A549 (cell line): ENCODE measurements at regions not wholly inside any gene's neighbourhood (a gene's known extent, or its start where the extent isn't known, plus 50 kb on each side); places are given as distances from the start of the nearest gene placed in this dataset.

ENCODE experiments used
- BHLHE40 ChIP-seq: IDR thresholded peaks from 2 replicates; pipeline ENCODE4 v1.6.1; 2012; ENCODE audit warnings: low read depth, low read length, inconsistent platforms
- HOXB5 ChIP-seq: fragments of 250-450 bp; sonication (Bioruptor Pico); IDR thresholded peaks from 2 replicates; pipeline ENCODE4 v1.5.0; 2020; ENCODE audit warnings: mild to moderate bottlenecking, moderate library complexity
- MAZ ChIP-seq: fragments of 150-350 bp; IDR thresholded peaks from 2 replicates; pipeline ENCODE4 v1.6.1; 2014; ENCODE audit warnings: antibody characterized with exemption, low read depth, low read length, borderline replicate concordance
- POLR2A ChIP-seq: IDR thresholded peaks from 2 replicates; pipeline ENCODE4 v1.6.1; 2012; ENCODE audit warnings: mild to moderate bottlenecking, low read length
- SMC3 ChIP-seq: fragments of >200 bp; sonication (Bioruptor Twin); formaldehyde crosslinking; IDR thresholded peaks from 3 replicates; pipeline ENCODE4 v1.6.1; 2018; ENCODE audit warnings: inconsistent platforms
- TP53 ChIP-seq: fragments of 250-450 bp; sonication (Bioruptor Pico); IDR thresholded peaks from 2 replicates; pipeline ENCODE4 v1.5.0; 2021; ENCODE audit warnings: mild to moderate bottlenecking, moderate library complexity
- ZFP36 ChIP-seq: fragments of 450-650 bp; IDR thresholded peaks from 2 replicates; pipeline ENCODE4 v1.6.1; 2014; ENCODE audit warnings: borderline replicate concordance; ENCODE audit not compliant: partially characterized antibody
- TF ChIP-seq, protein P1 (sequence below): fragments of 200-600 bp; sonication (generic); IDR thresholded peaks from 2 replicates; pipeline ENCODE4 v1.6.1; 2016; ENCODE audit warnings: antibody characterized with exemption, mild to moderate bottlenecking, moderate library complexity
- TF ChIP-seq, protein P2 (sequence below): fragments of >200 bp; sonication (Bioruptor Twin); formaldehyde crosslinking; IDR thresholded peaks from 3 replicates; pipeline ENCODE4 v1.5.1; 2016

DNA sequence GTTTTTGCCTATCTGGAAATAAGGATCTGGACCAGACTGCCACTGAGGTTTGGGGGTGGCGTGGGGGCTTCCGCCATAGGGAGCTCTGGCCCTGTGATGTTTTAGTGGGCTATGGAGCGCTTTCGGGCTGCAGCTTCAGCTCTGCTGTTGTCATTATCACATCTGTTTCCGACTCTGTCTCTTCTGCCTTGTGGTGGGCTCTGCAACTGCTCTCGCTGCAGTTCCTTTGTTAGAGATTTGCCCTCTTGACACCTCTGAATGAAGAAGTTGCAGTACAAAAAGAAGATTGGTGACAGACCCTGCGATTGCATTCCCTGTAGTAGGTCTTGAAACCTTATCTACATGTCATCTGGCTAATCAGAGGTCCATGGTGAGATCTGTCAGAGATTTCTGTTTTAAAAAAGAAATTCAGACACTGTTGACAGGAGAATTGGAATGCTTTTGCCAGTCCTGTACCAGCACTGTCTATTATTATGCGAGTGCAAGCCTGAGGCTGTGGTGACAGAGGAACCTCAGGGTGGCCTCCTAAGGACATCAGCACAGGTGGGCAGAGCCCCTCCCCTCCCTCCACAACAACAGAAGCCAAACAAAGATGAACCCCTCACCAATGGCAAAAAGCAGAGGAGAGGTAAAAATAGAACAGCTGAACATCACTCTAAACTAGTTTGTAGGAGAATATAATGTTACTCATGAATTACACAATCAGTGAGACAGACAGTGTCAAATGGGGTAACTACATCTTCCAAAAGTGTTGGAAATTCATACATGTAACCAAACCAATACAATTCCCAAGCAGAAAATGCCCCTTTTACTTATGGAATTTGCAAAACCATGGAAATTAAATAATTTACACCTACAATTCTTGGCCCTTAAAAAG, 63.5 kb upstream of the DEFB112 start:
- no peak for TF ChIP-seq TP53 (CRISPR knock-in tag)
- no peak for TF ChIP-seq SMC3
- TF ChIP-seq, protein P1, sequence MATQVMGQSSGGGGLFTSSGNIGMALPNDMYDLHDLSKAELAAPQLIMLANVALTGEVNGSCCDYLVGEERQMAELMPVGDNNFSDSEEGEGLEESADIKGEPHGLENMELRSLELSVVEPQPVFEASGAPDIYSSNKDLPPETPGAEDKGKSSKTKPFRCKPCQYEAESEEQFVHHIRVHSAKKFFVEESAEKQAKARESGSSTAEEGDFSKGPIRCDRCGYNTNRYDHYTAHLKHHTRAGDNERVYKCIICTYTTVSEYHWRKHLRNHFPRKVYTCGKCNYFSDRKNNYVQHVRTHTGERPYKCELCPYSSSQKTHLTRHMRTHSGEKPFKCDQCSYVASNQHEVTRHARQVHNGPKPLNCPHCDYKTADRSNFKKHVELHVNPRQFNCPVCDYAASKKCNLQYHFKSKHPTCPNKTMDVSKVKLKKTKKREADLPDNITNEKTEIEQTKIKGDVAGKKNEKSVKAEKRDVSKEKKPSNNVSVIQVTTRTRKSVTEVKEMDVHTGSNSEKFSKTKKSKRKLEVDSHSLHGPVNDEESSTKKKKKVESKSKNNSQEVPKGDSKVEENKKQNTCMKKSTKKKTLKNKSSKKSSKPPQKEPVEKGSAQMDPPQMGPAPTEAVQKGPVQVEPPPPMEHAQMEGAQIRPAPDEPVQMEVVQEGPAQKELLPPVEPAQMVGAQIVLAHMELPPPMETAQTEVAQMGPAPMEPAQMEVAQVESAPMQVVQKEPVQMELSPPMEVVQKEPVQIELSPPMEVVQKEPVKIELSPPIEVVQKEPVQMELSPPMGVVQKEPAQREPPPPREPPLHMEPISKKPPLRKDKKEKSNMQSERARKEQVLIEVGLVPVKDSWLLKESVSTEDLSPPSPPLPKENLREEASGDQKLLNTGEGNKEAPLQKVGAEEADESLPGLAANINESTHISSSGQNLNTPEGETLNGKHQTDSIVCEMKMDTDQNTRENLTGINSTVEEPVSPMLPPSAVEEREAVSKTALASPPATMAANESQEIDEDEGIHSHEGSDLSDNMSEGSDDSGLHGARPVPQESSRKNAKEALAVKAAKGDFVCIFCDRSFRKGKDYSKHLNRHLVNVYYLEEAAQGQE: no peak
- TF ChIP-seq, protein P2, sequence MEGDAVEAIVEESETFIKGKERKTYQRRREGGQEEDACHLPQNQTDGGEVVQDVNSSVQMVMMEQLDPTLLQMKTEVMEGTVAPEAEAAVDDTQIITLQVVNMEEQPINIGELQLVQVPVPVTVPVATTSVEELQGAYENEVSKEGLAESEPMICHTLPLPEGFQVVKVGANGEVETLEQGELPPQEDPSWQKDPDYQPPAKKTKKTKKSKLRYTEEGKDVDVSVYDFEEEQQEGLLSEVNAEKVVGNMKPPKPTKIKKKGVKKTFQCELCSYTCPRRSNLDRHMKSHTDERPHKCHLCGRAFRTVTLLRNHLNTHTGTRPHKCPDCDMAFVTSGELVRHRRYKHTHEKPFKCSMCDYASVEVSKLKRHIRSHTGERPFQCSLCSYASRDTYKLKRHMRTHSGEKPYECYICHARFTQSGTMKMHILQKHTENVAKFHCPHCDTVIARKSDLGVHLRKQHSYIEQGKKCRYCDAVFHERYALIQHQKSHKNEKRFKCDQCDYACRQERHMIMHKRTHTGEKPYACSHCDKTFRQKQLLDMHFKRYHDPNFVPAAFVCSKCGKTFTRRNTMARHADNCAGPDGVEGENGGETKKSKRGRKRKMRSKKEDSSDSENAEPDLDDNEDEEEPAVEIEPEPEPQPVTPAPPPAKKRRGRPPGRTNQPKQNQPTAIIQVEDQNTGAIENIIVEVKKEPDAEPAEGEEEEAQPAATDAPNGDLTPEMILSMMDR: no peak
- TF ChIP-seq POLR2A: no peak
- no peak for TF ChIP-seq ZFP36
- no peak for TF ChIP-seq BHLHE40
- no peak for TF ChIP-seq HOXB5 (CRISPR knock-in tag)
- TF ChIP-seq MAZ: no peak
